Keratinocyte (primary cell): ENCODE measurements at regions not wholly inside any gene's neighbourhood (a gene's known extent, or its start where the extent isn't known, plus 50 kb on each side); places are given as distances from the start of the nearest gene placed in this dataset.

Source experiments
- DNase-seq: peaks from one replicate; pipeline ENCODE4 v3.0.0-alpha.2; 2011; ENCODE audit warnings: low read depth, missing footprints, low spot score
- FAIRE-seq: peaks from 2 replicates; lab custom pipeline; 2011; peaks lifted over from hg19 to GRCh38; lab: Jason Lieb, UNC
- H2AFZ ChIP-seq: 2 replicates; pipeline ENCODE4 v1.6.0; 2012; ENCODE audit warnings: low read length, control low read depth, inconsistent platforms; ENCODE audit not compliant: control insufficient read depth
- H3K27ac ChIP-seq: 2 replicates; pipeline ENCODE4 v1.5.1; 2011; ENCODE audit warnings: low read length; ENCODE audit not compliant: control insufficient read depth, insufficient read depth
- H3K27me3 ChIP-seq: 3 replicates; pipeline ENCODE4 v1.6.0; 2011; ENCODE audit warnings: low read length; ENCODE audit not compliant: control insufficient read depth, insufficient read depth; ENCODE audit errors: extremely low read depth
- H3K36me3 ChIP-seq, 2 experiments: 2 replicates in 1 of 2; 3 replicates in 1 of 2; pipeline ENCODE4 v1.5.1; 2011; ENCODE audit warnings: low read length in 2 of 2, mild to moderate bottlenecking in 1 of 2; ENCODE audit not compliant: control insufficient read depth in 2 of 2, insufficient read depth in 2 of 2; ENCODE audit errors: extremely low read depth in 1 of 2
- H3K4me1 ChIP-seq: 3 replicates; pipeline ENCODE4 v1.5.1; 2011; ENCODE audit warnings: low read length; ENCODE audit not compliant: control insufficient read depth, insufficient read depth; ENCODE audit errors: extremely low read depth
- H3K4me2 ChIP-seq: 3 replicates; pipeline ENCODE4 v1.6.0; 2011; ENCODE audit warnings: low read depth, low read length; ENCODE audit not compliant: control insufficient read depth, insufficient read depth; ENCODE audit errors: extremely low read depth
- H3K4me3 ChIP-seq, 3 experiments: fragments of 200-600 bp in 1 of 3; sonication (generic) in 1 of 3; 2 replicates in 2 of 3; 3 replicates in 1 of 3; pipeline ENCODE4 v1.5.1; 2011 to 2016; ENCODE audit warnings: low read length in 3 of 3, mild to moderate bottlenecking in 3 of 3, control low read depth in 2 of 3, inconsistent platforms in 1 of 3, low read depth in 1 of 3, mixed read lengths in 1 of 3, mixed run types in 1 of 3, moderate library complexity in 1 of 3; ENCODE audit not compliant: control insufficient read depth in 2 of 3, insufficient read depth in 2 of 3; ENCODE audit errors: extremely low read depth in 1 of 3
- H3K79me2 ChIP-seq: 2 replicates; pipeline ENCODE4 v1.6.0; 2012; ENCODE audit warnings: low read length; ENCODE audit not compliant: control insufficient read depth, insufficient read depth
- H3K9ac ChIP-seq: 3 replicates; pipeline ENCODE4 v1.6.0; 2011; ENCODE audit warnings: low read length; ENCODE audit not compliant: control insufficient read depth, insufficient read depth; ENCODE audit errors: extremely low read depth
- H3K9me1 ChIP-seq: 3 replicates; pipeline ENCODE4 v1.6.0; 2011; ENCODE audit warnings: low read length; ENCODE audit not compliant: control insufficient read depth, insufficient read depth; ENCODE audit errors: extremely low read depth
- H3K9me3 ChIP-seq: 2 replicates; pipeline ENCODE4 v1.5.1; 2012; ENCODE audit warnings: low read depth, low read length; ENCODE audit not compliant: control insufficient read depth
- H4K20me1 ChIP-seq: 3 replicates; pipeline ENCODE4 v1.6.0; 2011; ENCODE audit warnings: low read length; ENCODE audit not compliant: control insufficient read depth, insufficient read depth; ENCODE audit errors: extremely low read depth
- CTCF ChIP-seq, 3 experiments: IDR thresholded peaks in 1 of 3; conservative IDR thresholded peaks in 1 of 3; optimal IDR thresholded peaks in 1 of 3; 2 replicates in 2 of 3; 3 replicates in 1 of 3; pipeline versions ENCODE3 to v1.5.1; 2011; ENCODE audit warnings: low read length in 3 of 3, mild to moderate bottlenecking in 3 of 3, moderate library complexity in 2 of 3, control low read depth in 1 of 3, inconsistent platforms in 1 of 3; ENCODE audit not compliant: insufficient read depth in 2 of 3; ENCODE audit errors: extremely low read depth in 1 of 3
- EZH2 ChIP-seq: IDR thresholded peaks from one replicate; pipeline ENCODE4 v1.6.1; 2012; ENCODE audit warnings: inconsistent platforms, mild to moderate bottlenecking, low read length, moderate library complexity
- dilution Hi-C: fragments of 300-500 bp; cut with MboI; formaldehyde crosslinking; loops from one replicate; pipeline ENCODE4 v1.7.0; 2020; ENCODE audit warnings: low sequenced_read_pairs; ENCODE audit not compliant: extremely low pct_ligation_motif_present

- FAIRE-seq (no peak), DNase-seq (no peak)
- Histone ChIP-seq H3K9me1 (no peaks in the 10 kb centered on the region), H3K4me2 (no peak overlapping the region), H3K4me1 (no peaks in the 10 kb centered on the region), H3K9me3 (no peaks in the 10 kb centered on the region), H3K79me2 (no peaks in the 10 kb centered on the region), H3K27me3 (no peaks in the 10 kb centered on the region), H2AFZ (no peak overlapping the region), H3K36me3 (no peaks in the 10 kb centered on the region), H4K20me1 (no peaks in the 10 kb centered on the region), H3K9ac (no peak overlapping the region), H3K27ac (no peak overlapping the region), H3K4me3 (no peak overlapping the region)
- dilution Hi-C loops = no loop called here
- TF ChIP-seq EZH2 (no peak), CTCF (optimal IDR thresholded peaks at IDR 0.05 in 1 of 3, IDR thresholded peaks at IDR 0.05 in 1 of 3, conservative IDR thresholded peaks at IDR 0.05 in 1 of 3; ENCODE audit: extremely low read depth in 1 of 3, insufficient read depth in 2 of 3, low read length in 3 of 3) (no peak)
Observed at GRCh38 chr2:117222809-117223208, 591.7 kb upstream of the DDX18 start.

GRCh38 chr2:117232305-117232704 is 582.2 kb upstream of the DDX18 start:
- H3K79me2 ChIP-seq = no peaks in the 10 kb centered on the region
- H3K9ac ChIP-seq = no peak overlapping the region
- H3K36me3 ChIP-seq = no peaks in the 10 kb centered on the region
- no peak for FAIRE-seq
- H3K9me3 ChIP-seq = no peaks in the 10 kb centered on the region
- TF ChIP-seq EZH2 (no peak), CTCF (optimal IDR thresholded peaks at IDR 0.05 in 1 of 3, IDR thresholded peaks at IDR 0.05 in 1 of 3, conservative IDR thresholded peaks at IDR 0.05 in 1 of 3; ENCODE audit: extremely low read depth in 1 of 3, insufficient read depth in 2 of 3, low read length in 3 of 3) (no peak)
- no peaks in the 10 kb centered on the region for H3K27me3 ChIP-seq
- no peaks in the 10 kb centered on the region for H3K9me1 ChIP-seq
- no peak overlapping the region for H3K4me3 ChIP-seq
- H3K4me2 ChIP-seq = no peak overlapping the region
- H4K20me1 ChIP-seq = no peaks in the 10 kb centered on the region
- no peak overlapping the region for H3K27ac ChIP-seq
- dilution Hi-C loops = no loop called here
- no peaks in the 10 kb centered on the region for H3K4me1 ChIP-seq
- H2AFZ ChIP-seq = no peak overlapping the region
- no peak for DNase-seq
